OCI-LY1 (cell line): ENCODE measurements at regions not wholly inside any gene's neighbourhood (a gene's known extent, or its start where the extent isn't known, plus 50 kb on each side); places are given as distances from the start of the nearest gene placed in this dataset.

Experiments used
- H2AFZ ChIP-seq: fragments of 200-600 bp; sonication (generic), shearing (Covaris generic); 2 replicates; pipeline ENCODE4 v1.6.0; 2014; ENCODE audit warnings: antibody characterized with exemption, mild to moderate bottlenecking, low read length
- H3F3A ChIP-seq: fragments of 200-600 bp; sonication (generic), shearing (Covaris generic); 2 replicates; pipeline ENCODE4 v1.6.0; 2014; ENCODE audit warnings: mild to moderate bottlenecking, antibody characterized with exemption, low read length, moderate library complexity; ENCODE audit not compliant: insufficient read depth
- H3K27ac ChIP-seq: fragments of 200-600 bp; sonication (generic); 2 replicates; pipeline ENCODE4 v1.5.1; 2014; ENCODE audit warnings: low read length, mixed run types, mild to moderate bottlenecking, low read depth; ENCODE audit not compliant: poor library complexity, severe bottlenecking
- H3K27me3 ChIP-seq: fragments of 200-600 bp; sonication (generic); 2 replicates; pipeline ENCODE4 v1.6.0; 2014; ENCODE audit warnings: antibody characterized with exemption, mild to moderate bottlenecking, low read length, moderate library complexity; ENCODE audit not compliant: insufficient read depth
- H3K36me3 ChIP-seq: fragments of 200-600 bp; sonication (generic); 2 replicates; pipeline ENCODE4 v1.6.1; 2014; ENCODE audit warnings: mild to moderate bottlenecking, antibody characterized with exemption, low read length, moderate library complexity, mixed read lengths; ENCODE audit not compliant: insufficient read depth
- H3K4me1 ChIP-seq: fragments of 200-600 bp; sonication (generic); 2 replicates; pipeline ENCODE4 v1.5.1; 2014; ENCODE audit warnings: mild to moderate bottlenecking, low read length, moderate library complexity; ENCODE audit not compliant: insufficient read depth, severe bottlenecking
- H3K4me2 ChIP-seq: fragments of 200-600 bp; sonication (generic), shearing (Covaris generic); 2 replicates; pipeline ENCODE4 v1.6.1; 2014; ENCODE audit warnings: low read length
- H3K4me3 ChIP-seq: fragments of 200-600 bp; sonication (generic); 2 replicates; pipeline ENCODE4 v1.5.1; 2014; ENCODE audit warnings: low read length, low read depth, mild to moderate bottlenecking, mixed read lengths; ENCODE audit not compliant: poor library complexity, severe bottlenecking
- H3K79me2 ChIP-seq: fragments of 200-600 bp; shearing (Covaris generic); 2 replicates; pipeline ENCODE4 v1.6.1; 2016; ENCODE audit warnings: mixed run types, low read length, mixed read lengths; ENCODE audit not compliant: insufficient read depth
- H3K9ac ChIP-seq: fragments of 200-600 bp; sonication (generic), shearing (Covaris generic); 2 replicates; pipeline ENCODE4 v1.6.1; 2014; ENCODE audit warnings: mild to moderate bottlenecking, low read length, mixed read lengths
- H3K9me2 ChIP-seq: fragments of 200-600 bp; sonication (generic), shearing (Covaris generic); 2 replicates; pipeline ENCODE4 v1.6.1; 2014; ENCODE audit warnings: low read depth, mild to moderate bottlenecking, low read length, mixed read lengths
- H3K9me3 ChIP-seq: fragments of 200-600 bp; shearing (Covaris generic); 2 replicates; pipeline ENCODE4 v1.6.1; 2014; ENCODE audit warnings: low read length, mixed read lengths
- H4K20me1 ChIP-seq: fragments of 200-600 bp; sonication (generic), shearing (Covaris generic); 2 replicates; pipeline ENCODE4 v1.6.0; 2016; ENCODE audit warnings: mild to moderate bottlenecking, low read length; ENCODE audit not compliant: insufficient read depth
- CTCF ChIP-seq: fragments of 200-600 bp; sonication (generic), shearing (Covaris generic); IDR thresholded peaks from 2 replicates; pipeline ENCODE4 v1.5.1; 2017; ENCODE audit warnings: mild to moderate bottlenecking, antibody characterized with exemption, low read length, moderate library complexity, mixed read lengths
- EZH2 ChIP-seq: fragments of 200-600 bp; sonication (generic), shearing (Covaris generic); IDR thresholded peaks from 2 replicates; pipeline ENCODE4 v1.8.0; 2017; ENCODE audit warnings: borderline replicate concordance, mixed run types, mild to moderate bottlenecking, antibody characterized with exemption, low read length, moderate library complexity, mixed read lengths

DNA sequence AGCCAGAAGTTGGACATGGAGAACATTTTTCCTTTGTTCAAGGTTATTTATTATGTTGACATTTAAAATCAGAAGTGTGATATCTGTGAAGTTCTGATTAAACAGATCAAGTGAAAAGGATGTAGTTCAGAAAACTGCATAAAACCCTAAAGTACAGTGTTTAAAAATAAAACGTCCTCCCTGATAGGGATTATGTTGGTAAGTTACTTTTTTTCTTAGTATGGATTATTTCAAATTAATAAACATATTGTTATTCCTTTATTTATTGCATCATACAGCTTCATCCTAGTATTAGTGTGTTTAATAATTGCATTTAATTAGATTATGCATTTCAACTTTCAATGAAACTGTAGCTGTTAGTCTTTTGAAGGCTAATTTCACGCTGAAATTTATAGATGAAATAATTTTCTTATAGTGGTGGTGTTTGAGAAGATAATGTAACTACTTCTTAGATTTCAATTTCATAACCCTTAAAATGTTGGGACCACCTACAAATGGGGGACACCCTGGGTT, 157.9 kb upstream of the DMRT1 start:
- Histone ChIP-seq H3K9ac (no peak overlapping the region), H3K9me3 (no peaks in the 10 kb centered on the region), H3K36me3 (0 out of 2 replicates have a peak, but pooled peaks cover 2% of the 10 kb centered on the region), H3K4me3 (no peak overlapping the region), H3F3A (no peaks in the 10 kb centered on the region), H3K9me2 (no peaks in the 10 kb centered on the region), H3K79me2 (no peaks in the 10 kb centered on the region), H3K4me1 (peaks cover 38% of the 10 kb centered on the region), H3K4me2 (peak overlapping the region; percentile 32; the same call in 1 of the 2 replicates), H4K20me1 (no peaks in the 10 kb centered on the region), H2AFZ (no peak overlapping the region), H3K27ac (no peak overlapping the region), H3K27me3 (no peaks in the 10 kb centered on the region)
- TF ChIP-seq EZH2 (no peak), CTCF (no peak)

GRCh38 chr9:684054-684890, 157.2 kb upstream of the DMRT1 start:
- peak overlapping the region; percentile 26; the same call in 1 of the 2 replicates for H3K4me2 ChIP-seq
- H3K36me3 ChIP-seq: no peaks in the 10 kb centered on the region
- H3K4me3 ChIP-seq: no peak overlapping the region
- no peaks in the 10 kb centered on the region for H3K27me3 ChIP-seq
- H3K27ac ChIP-seq: no peak overlapping the region
- TF ChIP-seq CTCF (no peak), EZH2 (no peak)
- no peaks in the 10 kb centered on the region for H3K9me2 ChIP-seq
- no peaks in the 10 kb centered on the region for H3F3A ChIP-seq
- H3K4me1 ChIP-seq: peaks cover 38% of the 10 kb centered on the region
- H3K79me2 ChIP-seq: no peaks in the 10 kb centered on the region
- H2AFZ ChIP-seq: no peak overlapping the region
- H3K9ac ChIP-seq: no peak overlapping the region
- no peaks in the 10 kb centered on the region for H3K9me3 ChIP-seq
- no peaks in the 10 kb centered on the region for H4K20me1 ChIP-seq

DNA sequence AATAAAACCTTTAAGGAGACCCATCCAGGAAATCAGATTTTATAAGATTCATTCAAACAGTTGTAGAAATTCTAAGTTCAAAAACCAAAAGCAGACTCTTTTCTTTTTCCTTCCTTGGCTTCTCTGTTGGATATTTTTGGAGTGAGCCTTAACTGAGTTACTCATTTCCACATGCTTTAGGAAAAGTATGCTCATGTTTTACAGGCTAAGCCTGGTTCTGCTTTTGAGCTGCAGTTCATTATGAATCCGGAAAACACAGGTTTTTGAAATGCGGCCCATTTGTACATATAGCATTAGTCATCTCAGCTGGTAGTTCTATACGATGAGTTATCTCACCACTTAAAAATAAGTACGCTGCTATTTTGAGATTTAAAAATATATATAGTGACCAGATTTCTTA, 156.6 kb upstream of the DMRT1 start:
- H3K9ac ChIP-seq: no peak overlapping the region
- no peak overlapping the region for H2AFZ ChIP-seq
- TF ChIP-seq CTCF: no peak
- no peak for TF ChIP-seq EZH2
- no peaks in the 10 kb centered on the region for H3K9me3 ChIP-seq
- no peak overlapping the region for H3K4me3 ChIP-seq
- H3K4me2 ChIP-seq: no peak overlapping the region
- H3K4me1 ChIP-seq: peaks cover 38% of the 10 kb centered on the region
- no peak overlapping the region for H3K27ac ChIP-seq
- no peaks in the 10 kb centered on the region for H3K36me3 ChIP-seq
- no peaks in the 10 kb centered on the region for H3K9me2 ChIP-seq
- H4K20me1 ChIP-seq: no peaks in the 10 kb centered on the region
- H3K27me3 ChIP-seq: no peaks in the 10 kb centered on the region
- H3K79me2 ChIP-seq: no peaks in the 10 kb centered on the region
- H3F3A ChIP-seq: no peaks in the 10 kb centered on the region
